GM20000 (cell line): ENCODE measurements at regions not wholly inside any gene's neighbourhood (a gene's known extent, or its start where the extent isn't known, plus 50 kb on each side); places are given as distances from the start of the nearest gene placed in this dataset.

Experiments used
- DNase-seq: peaks from one replicate; pipeline ENCODE4 v3.0.0; 2012; ENCODE audit warnings: low spot score
- CTCF ChIP-seq: IDR thresholded peaks from 2 replicates; pipeline ENCODE4 v1.5.1; 2012; ENCODE audit warnings: mild to moderate bottlenecking, control low read depth; ENCODE audit errors: extremely low read depth, missing control alignments

- no peak for DNase-seq
- TF ChIP-seq CTCF: no peak
These were observed 187.2 kb downstream of the TFAP2C start for GRCh38 chr20:56816349-56816748.

- TF ChIP-seq CTCF: no peak
- no peak for DNase-seq
These were observed 188.9 kb downstream of the TFAP2C start for GRCh38 chr20:56817780-56818675.

GRCh38 chr20:56820984-56821383, 191.9 kb downstream of the TFAP2C start:
- DNase-seq: no peak
- no peak for TF ChIP-seq CTCF

GRCh38 chr20:56826306-56826704, 197.2 kb downstream of the TFAP2C start:
- TF ChIP-seq CTCF: no peak
- no peak for DNase-seq

GRCh38 chr20:56826705-56827665, 197.9 kb downstream of the TFAP2C start:
- no peak for DNase-seq
- TF ChIP-seq CTCF: no peak

- TF ChIP-seq CTCF: no peak
- DNase-seq: no peak
These were observed 198.7 kb downstream of the TFAP2C start for GRCh38 chr20:56827763-56828162.

GRCh38 chr20:56828402-56828801, 199.3 kb downstream of the TFAP2C start:
- no peak for TF ChIP-seq CTCF
- no peak for DNase-seq
